ENCODE measurements at regions not wholly inside any gene's neighbourhood (a gene's known extent, or its start where the extent isn't known, plus 50 kb on each side); places are given as distances from the start of the nearest gene placed in this dataset.

DNA sequence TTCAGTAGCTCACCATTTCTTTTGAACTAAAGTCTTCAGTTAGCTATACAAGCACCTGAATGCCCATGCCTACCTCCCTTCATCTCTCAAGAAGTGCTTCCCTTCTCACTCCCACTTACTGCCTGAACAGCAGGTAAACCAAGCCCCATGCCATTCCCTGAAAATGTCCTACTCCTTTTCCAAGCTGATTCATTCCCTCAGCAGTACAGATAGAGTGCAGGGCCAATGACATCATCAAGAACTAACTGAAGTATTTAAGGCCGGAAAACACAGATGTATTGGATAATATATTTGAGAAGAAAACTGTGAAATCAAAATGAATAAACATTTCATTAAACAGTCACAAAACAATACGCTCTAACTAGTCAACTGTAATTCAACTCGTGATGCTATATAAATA is 478.8 kb upstream of the CDH11 start:
- TF ChIP-seq CTCF (conservative IDR thresholded peaks at IDR 0.05 in 1 of 2, IDR thresholded peaks at IDR 0.05 in 1 of 2; ENCODE audit: extremely low read depth in 1 of 2, insufficient read depth in 1 of 2, low read depth in 1 of 2, low read length in 2 of 2) (no peak), EZH2 (IDR thresholded peaks at IDR 0.05; ENCODE audit: borderline replicate concordance, low read length) (no peak)
